WI38 (cell line): ENCODE measurements at regions not wholly inside any gene's neighbourhood (a gene's known extent, or its start where the extent isn't known, plus 50 kb on each side); places are given as distances from the start of the nearest gene placed in this dataset.

Experiments
- H3K4me3 ChIP-seq: 2 replicates; pipeline ENCODE4 v1.5.1; 2011; ENCODE audit warnings: low read depth, mild to moderate bottlenecking, control low read depth, low read length
- TF ChIP-seq, protein P1 (sequence below): IDR thresholded peaks from 2 replicates; pipeline ENCODE4 v1.5.1; 2012; ENCODE audit warnings: low read depth, mild to moderate bottlenecking, control low read depth, low read length

GRCh38 chr9:38229104-38229500 is 160.1 kb upstream of the SHB start:
- TF ChIP-seq, protein P1, sequence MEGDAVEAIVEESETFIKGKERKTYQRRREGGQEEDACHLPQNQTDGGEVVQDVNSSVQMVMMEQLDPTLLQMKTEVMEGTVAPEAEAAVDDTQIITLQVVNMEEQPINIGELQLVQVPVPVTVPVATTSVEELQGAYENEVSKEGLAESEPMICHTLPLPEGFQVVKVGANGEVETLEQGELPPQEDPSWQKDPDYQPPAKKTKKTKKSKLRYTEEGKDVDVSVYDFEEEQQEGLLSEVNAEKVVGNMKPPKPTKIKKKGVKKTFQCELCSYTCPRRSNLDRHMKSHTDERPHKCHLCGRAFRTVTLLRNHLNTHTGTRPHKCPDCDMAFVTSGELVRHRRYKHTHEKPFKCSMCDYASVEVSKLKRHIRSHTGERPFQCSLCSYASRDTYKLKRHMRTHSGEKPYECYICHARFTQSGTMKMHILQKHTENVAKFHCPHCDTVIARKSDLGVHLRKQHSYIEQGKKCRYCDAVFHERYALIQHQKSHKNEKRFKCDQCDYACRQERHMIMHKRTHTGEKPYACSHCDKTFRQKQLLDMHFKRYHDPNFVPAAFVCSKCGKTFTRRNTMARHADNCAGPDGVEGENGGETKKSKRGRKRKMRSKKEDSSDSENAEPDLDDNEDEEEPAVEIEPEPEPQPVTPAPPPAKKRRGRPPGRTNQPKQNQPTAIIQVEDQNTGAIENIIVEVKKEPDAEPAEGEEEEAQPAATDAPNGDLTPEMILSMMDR, result no peak
- no peak overlapping the region for H3K4me3 ChIP-seq

DNA sequence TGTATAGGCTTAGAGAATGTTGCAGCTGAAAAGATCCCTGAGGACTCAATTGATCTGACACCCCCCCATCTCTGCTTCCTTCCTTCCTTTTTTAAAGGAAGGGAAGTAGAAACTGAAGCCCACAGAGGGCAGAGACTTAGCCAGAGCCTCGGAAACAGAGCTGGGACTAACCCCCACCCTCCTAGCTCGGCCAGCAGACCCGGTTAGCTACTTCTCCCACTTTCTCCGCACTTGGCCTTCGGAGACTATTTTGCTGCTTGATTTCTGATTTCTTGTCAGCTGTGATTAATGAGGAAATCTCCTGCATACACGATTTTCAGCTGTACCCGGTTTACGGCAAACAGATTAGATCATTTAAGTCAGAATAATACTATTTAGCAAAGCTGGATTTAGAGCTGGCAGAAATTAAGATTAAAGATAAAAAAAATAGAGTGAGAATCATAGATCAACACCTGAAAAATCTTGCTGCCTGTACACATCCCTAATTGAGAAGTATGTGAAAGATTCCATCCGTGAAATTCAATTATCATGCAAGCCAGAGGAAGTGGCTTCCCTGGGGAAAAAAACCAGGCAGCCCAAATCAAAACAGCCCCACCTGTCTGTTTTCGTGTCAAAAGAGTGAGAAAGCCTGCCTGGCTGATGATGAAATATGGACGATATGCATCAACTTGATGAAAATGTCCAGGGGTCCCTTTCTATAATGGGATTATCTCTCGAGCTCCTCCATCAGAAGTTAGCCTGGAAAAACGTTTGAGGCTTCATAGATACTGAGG is 159.5 kb upstream of the SHB start:
- TF ChIP-seq, protein P1, result no peak

GRCh38 chr9:38227656-38228055 is 158.6 kb upstream of the SHB start:
- H3K4me3 ChIP-seq, result 0 out of 2 replicates have a peak overlapping the region, but pooled peaks have one; percentile 9
- TF ChIP-seq, protein P1, result no peak

More for the DNA sequence above, 159.5 kb upstream of the SHB start:
- no peak overlapping the region for H3K4me3 ChIP-seq

DNA sequence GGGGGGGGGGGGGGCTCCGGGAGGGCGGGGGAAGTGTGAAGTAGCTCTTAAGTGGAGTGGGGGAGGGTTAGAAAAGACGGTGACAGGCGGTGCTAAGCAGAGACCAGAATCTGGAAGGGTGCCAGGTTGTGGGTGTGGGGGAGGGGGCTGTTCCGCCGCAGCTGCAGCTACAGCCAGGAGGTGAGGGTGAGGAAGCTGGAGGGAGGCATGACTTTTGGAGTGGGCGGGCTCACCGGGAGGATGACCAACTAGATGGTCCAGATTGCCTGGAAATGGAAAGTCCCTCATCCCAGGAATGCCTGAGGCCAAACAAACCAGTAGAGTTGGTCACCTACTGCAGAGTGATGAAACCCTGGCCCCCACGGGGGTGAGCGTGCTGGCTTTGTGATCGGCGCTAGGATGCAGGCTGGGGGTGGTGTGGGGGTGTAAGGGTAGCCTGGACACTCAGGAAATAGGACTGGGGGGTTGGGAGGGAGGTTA is 158.1 kb upstream of the SHB start:
- 0 out of 2 replicates have a peak overlapping the region, but pooled peaks have one; percentile 9 for H3K4me3 ChIP-seq

DNA sequence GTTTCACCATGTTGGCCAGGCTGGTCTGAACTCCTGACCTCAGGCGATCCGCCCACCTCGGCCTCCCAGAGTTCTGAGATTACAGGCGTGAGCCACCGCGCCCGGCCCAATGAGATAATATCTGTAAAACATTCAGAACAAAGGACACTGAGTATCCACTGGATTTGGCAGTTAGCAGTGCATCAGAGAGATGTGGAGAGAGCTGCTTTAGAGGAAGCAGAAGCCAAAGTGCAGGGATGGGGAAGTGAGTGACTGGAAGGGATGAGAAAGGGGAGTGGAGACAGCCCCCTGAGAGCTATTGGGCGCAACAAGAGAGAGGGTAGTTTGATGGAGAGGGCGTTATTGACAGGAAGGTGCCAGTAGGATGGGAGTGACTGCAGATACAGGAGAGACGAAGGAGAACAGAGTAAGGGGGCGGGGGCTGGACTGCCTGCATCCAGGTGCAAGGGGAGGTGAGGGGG is 157.5 kb upstream of the SHB start:
- no peak overlapping the region for H3K4me3 ChIP-seq
- TF ChIP-seq, protein P1, result no peak

More for the DNA sequence above, 158.1 kb upstream of the SHB start:
- TF ChIP-seq, protein P1, result no peak

DNA sequence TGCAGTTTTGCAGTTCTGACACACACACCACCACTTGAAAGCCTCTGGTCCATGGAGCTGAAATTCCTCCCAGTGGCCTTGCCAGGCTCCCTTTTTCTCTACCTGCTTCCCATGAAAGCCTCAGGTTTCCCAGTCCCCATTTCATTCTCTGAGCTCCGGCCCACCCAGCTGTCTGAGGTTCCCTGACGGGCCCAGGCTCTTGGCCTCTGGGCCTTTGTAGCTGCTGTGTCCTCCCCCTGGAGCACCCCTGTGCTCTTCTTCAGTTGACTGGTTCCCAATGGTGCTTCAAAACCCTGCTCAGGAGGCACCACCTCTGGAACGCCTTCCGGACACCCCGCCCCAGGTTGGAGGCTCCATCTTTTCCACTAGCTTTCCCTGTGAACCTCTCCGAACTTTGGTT is 155.9 kb upstream of the SHB start:
- no peak overlapping the region for H3K4me3 ChIP-seq
- TF ChIP-seq, protein P1, result no peak

DNA sequence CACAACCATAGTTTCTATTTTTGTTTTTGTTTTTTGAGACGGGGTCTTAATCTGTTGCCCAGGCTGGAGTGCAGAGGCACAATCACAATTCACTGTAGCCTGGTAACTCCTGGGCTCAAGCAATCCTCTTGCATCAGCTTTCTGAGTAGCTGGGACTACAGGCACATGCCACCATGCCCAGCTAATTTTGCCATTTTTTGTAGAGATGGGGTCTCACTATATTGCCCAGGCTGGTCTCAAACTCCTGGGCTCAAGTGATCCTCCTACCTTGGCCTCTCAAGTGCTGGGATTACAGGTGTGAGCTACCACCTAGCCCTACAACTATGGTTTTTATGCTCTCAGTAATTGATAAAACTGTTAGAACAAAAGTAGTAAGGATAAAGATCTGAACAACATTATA is 147.5 kb upstream of the SHB start:
- H3K4me3 ChIP-seq, result no peak overlapping the region
- TF ChIP-seq, protein P1, result no peak
